Gastrocnemius medialis (tissue), 4 donors: ENCODE measurements at regions not wholly inside any gene's neighbourhood (a gene's known extent, or its start where the extent isn't known, plus 50 kb on each side); places are given as distances from the start of the nearest gene placed in this dataset.
"Not testable (repeated sequence)": the region's sequence is repeated elsewhere in the genome, so short reads cannot be mapped to it uniquely, and the experiment has no call there.

Experiments used
- POLR2A ChIP-seq, 2 donors: fragments of 450-650 bp; IDR thresholded peaks; one replicate each; pipeline ENCODE4 v1.6.1; 2017; ENCODE audit warnings: antibody characterized with exemption in 2 of 2, mild to moderate bottlenecking in 2 of 2, moderate library complexity in 2 of 2
- TF ChIP-seq, protein P1 (sequence below), 5 experiments: fragments of 450-650 bp in 3 of 5; fragments of 200-600 bp in 2 of 5; sonication (generic) in 2 of 5; IDR thresholded peaks in 4 of 5; conservative IDR thresholded peaks in 1 of 5; 1 replicate in 4 of 5; 2 replicates in 1 of 5; pipeline ENCODE4 v1.5.1; 2016 to 2019; ENCODE audit warnings: antibody characterized with exemption in 5 of 5, mild to moderate bottlenecking in 3 of 5, moderate library complexity in 3 of 5

DNA sequence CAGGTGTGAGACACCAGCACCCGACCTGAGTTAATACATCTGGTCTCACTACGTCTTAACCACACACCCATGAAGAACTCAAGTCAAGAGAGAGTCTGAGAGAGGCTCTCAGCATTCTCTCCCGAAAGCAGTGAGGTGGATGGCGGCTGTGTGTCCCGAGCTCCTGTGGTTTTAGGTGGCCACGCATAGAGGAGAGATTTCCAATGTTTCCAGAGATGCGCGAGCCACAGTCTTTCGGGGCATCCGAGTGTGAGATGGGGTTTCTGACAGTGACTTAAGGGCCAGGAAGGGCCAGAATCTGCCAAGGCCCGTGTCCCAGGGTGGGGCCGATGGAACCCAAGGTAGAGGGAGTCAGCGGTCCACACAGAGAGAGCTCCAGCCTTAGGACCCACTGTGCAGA, 97.5 kb upstream of the ANKRD30BL start:
- TF ChIP-seq, protein P1, sequence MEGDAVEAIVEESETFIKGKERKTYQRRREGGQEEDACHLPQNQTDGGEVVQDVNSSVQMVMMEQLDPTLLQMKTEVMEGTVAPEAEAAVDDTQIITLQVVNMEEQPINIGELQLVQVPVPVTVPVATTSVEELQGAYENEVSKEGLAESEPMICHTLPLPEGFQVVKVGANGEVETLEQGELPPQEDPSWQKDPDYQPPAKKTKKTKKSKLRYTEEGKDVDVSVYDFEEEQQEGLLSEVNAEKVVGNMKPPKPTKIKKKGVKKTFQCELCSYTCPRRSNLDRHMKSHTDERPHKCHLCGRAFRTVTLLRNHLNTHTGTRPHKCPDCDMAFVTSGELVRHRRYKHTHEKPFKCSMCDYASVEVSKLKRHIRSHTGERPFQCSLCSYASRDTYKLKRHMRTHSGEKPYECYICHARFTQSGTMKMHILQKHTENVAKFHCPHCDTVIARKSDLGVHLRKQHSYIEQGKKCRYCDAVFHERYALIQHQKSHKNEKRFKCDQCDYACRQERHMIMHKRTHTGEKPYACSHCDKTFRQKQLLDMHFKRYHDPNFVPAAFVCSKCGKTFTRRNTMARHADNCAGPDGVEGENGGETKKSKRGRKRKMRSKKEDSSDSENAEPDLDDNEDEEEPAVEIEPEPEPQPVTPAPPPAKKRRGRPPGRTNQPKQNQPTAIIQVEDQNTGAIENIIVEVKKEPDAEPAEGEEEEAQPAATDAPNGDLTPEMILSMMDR (IDR thresholded peaks at IDR 0.05 in 4 of 5, conservative IDR thresholded peaks at IDR 0.05 in 1 of 5): not testable (repeated sequence)
- TF ChIP-seq POLR2A (IDR thresholded peaks at IDR 0.05): not testable (repeated sequence)
